ENCODE measurements at regions not wholly inside any gene's neighbourhood (a gene's known extent, or its start where the extent isn't known, plus 50 kb on each side); places are given as distances from the start of the nearest gene placed in this dataset.

DNA sequence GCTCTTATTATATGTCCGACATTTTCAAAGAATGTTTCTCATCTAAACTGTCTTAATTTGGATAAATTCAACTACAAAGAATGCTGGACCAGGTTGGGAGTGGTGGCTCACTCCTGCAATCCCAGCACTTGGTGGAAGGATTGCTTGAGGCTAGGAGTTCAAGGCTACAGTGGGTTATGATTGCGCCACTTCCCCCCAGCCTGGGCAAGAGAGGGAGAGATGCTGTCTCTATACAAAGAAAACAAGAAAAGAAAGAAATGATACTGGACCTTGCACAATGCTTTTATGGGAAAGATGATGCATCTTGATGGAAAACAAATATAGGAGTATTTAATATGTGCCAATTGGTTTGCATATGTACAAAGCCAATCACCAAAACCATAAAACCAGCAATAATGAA, 296.7 kb downstream of the LPIN1 start:
- no peak for DNase-seq (ENCODE audit: low spot score)
- intact Hi-C loops (cut with DNase I): no loop called here

DNA sequence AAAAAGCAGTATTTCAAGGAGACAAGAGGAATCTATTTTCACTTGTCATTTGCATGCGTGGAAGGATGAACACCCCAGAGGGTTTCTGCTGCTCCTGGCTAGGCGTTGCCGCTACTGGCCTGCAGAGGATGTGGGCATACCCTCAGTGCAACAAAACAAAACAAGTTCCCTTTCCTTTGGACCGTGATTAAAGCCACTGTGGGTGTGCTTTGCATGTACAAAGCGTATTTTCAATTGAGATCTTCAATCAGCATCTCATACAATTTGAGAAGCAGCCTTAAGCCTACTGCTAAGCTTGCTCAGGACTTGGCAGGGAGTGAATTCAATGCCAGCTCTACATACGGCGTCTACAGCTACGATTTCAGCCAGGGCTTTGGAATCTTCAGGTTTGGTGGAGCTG, 298.4 kb downstream of the LPIN1 start:
- intact Hi-C loops (cut with DNase I): loop anchor here (5.0 kb wide), 1 partner anchor 178 kb away; no protein-coding TSS in a partner anchor
- DNase-seq (ENCODE audit: low spot score): no peak

DNA sequence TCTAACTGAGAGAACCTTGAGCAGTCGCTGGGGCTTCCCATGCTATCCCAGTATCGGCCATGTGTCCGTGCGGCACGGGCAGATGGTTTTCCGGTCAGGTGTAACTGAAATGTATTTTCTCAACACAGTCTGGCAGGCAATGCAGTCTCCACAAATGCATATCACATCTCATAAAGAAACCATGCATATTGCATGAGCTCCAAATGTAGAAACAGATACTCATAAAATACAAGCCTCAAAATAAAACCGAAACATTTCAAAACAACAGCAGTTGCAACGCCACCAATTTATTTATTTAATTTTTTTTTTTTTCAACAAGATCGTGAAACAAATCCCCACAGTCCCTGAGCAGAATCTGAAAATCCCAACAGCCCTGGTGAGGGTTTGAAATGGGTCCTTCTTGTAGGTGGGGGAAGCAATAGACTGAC, 299.4 kb downstream of the LPIN1 start:
- intact Hi-C loops (cut with DNase I): loop anchor here (5.0 kb wide), 1 partner anchor 179 kb away; no protein-coding TSS in a partner anchor
- DNase-seq (ENCODE audit: low spot score): no peak

DNA sequence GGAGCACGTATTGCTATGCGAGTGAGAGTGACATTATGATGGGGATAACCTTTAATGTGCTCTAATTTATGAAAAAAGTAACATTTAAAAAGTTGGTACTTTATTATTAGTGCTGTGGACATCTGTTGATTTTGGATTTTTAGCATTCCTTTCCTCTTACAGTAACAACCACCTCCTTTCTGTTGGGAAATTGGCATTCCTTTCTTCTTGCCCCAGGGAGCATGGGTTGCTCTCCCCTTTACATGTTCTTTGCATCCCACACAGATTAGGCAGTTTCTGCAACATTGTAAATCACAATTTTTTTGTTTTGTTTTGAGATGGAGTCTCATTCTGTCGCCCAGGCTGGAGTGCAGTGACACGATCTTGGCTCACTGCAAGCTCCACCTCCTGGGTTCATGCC, 300.2 kb downstream of the LPIN1 start:
- intact Hi-C loops (cut with DNase I): loop anchor here (5.0 kb wide), 1 partner anchor 179 kb away; no protein-coding TSS in a partner anchor

DNA sequence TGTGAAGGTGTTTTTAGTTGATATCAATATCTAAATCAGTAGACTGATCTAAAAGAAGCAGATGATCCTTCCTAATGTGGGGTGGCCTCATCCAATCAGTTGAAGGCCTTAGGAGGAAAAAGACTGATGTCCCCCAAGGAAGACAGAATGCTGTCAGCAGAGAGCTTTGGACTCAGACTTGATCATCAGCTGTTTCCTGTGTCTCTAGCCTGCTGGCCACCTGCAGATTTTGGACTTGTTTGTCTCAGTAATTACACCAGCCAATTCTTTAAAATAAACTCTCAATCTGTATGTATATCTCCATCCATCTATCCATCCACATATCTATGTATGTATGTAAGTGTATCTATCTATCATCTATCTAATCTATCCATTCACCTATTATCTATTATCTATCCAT, 301.3 kb downstream of the LPIN1 start:
- intact Hi-C loops (cut with DNase I): loop anchor here (5.0 kb wide), 1 partner anchor 180 kb away; no protein-coding TSS in a partner anchor
- DNase-seq (ENCODE audit: low spot score): no peak

More for the DNA sequence above, 300.2 kb downstream of the LPIN1 start:
- no peak for DNase-seq (ENCODE audit: low spot score)

DNA sequence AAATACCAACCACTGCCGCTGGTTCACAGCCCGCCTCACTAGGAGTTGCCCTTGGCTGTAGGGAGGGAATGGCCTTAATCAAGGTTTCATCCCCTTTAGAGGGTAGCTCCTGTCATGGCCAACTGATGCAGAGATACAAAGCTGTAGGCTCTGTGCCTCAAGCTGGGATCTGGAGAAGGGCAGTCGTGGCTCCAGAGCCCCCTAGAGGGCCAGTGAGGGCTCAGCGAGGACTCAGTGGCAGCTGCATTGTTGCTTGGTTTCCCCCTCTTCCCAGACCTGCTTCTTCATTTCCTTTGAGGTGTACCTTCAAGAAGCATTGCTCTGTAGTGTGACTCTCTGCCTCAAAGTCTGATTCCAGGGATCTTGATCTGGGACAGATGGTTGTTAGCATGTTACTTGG, 302.1 kb downstream of the LPIN1 start:
- intact Hi-C loops (cut with DNase I): loop anchor here (5.0 kb wide), 1 partner anchor 181 kb away; no protein-coding TSS in a partner anchor
- no peak for DNase-seq (ENCODE audit: low spot score)

DNA sequence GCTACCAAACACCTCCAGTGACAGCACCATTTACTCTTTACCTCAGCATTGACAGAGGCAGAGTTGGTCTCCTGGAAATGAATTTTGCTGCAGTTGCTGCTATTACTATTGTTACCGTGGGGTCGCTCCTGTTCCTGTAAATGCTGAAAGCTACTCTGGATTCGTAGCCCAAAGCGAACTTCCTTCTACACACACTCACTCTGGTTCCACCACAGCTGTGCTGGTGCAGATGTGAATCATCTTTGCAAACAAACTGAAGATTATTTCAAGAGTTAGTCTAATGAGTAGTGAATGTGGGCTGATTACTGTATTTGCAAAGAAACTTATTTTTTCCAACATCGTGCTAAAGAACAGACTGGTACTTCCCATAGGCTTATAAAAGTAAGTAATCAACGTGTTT, 304.0 kb downstream of the LPIN1 start:
- no peak for DNase-seq (ENCODE audit: low spot score)
- intact Hi-C loops (cut with DNase I): no loop called here

DNA sequence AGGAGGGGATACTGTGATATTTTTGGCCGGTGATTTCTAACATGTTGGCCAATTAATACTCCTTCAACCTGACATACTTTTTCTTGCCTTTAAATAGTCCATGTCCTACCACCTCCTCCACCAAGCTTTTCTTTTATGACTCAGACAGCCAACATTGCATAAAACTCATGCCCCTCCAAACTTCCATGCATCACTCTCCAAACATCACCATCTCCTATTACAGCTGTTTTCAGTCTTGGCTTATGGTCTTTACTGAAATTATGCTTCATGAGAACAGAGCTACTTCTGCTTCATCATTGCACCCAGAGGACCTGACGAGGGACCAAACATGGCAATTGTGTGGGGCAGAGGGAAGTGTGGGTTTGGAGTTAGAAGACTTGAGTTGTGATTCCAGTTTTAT, 305.4 kb downstream of the LPIN1 start:
- no peak for DNase-seq (ENCODE audit: low spot score)
- intact Hi-C loops (cut with DNase I): no loop called here

DNA sequence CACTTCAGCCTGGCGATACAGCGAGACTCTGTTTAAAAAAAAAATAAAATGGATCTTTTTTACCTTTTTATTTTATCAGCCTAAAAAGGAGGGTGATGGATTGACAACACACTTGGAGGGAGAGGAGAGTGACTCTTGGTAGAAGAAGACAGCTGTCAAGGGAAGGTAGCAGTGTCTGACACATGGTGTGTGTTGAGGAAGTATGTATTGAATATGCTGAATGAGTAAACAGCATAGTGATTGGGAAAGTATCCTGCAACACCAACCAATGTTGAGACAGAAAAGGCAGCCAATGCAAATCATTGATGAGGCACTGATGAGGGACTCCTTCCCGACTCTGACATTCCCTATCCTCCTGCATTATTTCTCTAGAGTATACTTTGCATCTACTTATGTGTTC, 306.4 kb downstream of the LPIN1 start:
- intact Hi-C loops (cut with DNase I): no loop called here
- no peak for DNase-seq (ENCODE audit: low spot score)

DNA sequence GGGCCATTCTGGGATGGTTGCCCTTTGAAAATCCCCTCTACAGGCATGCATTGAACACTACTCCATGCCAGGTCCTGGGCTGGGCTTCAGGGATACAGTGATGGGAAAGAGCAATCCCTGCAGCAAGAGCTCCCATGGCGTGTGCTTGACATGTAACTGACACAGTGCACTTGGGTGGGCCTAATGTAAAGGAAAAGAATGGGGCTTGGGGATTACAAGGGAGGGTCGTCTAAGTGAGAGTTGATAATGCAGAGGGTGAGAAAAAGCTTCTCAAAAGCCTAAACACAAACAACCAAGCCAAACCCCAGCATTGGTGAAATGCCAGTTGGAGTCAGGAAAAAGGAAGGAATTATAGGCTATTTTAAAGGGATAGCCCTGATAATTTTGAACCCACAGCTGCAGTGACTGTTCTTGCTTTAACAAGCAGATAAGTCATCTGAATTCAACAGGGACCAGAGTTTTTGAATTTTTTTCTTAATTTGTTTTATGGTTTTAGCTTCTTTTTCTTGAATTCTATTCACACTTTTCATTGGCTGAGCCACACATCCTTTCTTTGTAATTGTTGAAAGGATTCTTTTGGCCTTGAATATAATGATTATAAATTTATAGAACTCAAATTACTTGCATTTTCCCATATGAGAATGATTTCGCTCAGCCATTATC, 308.7 kb downstream of the LPIN1 start:
- intact Hi-C loops (cut with DNase I): no loop called here

DNA sequence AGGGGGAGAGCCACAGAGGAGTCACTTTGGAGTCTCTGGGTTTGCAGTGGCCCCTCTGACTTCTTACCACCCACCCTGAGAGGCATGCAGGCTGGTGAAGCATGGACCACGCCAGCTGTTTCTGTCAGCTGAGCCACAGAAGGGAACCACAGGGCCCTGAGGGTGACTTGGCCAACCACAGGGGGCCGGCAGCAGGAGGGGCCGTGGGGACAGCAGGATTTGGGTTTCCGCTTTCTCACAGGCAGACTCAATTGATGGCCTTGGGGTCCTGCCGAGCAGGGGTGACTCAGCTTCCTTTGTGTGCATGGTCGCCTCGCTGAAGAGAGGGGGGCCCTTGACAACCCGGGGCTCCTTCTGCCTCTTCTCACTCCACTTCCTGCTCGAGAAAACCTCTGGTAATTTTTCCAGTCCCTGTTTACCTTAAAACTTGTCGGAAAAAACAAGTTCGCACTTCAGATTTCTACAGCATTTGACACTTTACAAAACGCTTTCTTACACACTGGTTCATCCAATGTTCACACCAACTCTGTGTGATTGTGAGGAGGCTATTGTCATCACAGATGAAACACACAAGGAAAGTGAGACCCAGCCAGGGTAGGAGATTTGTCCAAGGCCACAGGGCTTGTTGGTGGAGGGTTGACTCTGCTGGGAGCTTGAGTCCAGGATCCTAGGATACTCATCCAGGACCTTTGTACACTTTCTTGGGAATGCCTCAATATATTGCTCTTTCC, 311.2 kb downstream of the LPIN1 start:
- intact Hi-C loops (cut with DNase I): no loop called here
- DNase-seq (ENCODE audit: low spot score): no peak

More for the DNA sequence above, 308.7 kb downstream of the LPIN1 start:
- DNase-seq (ENCODE audit: low spot score): no peak

DNA sequence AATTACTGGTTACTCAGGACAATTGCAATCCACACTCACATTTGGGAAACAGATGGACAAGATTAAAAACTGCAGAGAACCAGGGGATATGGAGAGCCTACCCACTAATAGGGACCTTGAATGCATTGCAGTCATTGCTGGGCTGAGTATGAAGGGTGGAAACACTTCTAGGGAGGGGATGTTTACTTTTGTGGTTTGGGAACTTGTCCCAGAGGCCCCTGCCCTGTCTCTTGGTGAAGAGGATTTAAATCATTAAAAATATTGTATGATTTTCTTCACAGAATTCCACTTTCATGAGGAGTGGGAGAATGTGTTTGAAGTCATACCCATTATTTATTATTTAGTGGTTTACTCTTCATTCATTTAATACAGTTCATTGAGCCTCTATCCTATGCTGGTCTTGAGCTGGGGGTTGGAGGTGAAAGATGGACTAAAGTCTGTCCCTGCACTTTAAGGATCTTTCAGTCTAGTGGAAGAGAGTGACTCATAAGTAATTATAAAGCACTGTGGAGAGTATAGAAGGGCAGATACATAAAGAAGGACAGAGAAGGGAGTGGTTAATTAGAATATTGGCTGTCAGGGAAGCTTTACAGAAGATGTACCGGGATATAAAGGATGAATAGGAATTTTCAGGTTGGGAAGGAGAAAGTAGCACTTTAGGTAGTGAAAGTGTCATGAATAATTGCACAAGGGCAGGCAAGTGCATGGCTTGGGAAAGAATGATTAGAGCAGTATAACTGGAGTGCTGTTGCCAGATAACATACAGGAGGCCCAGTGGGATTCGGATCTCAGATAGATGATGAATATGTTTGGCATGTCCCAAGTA, 313.4 kb downstream of the LPIN1 start:
- DNase-seq (ENCODE audit: low spot score): no peak
- intact Hi-C loops (cut with DNase I): no loop called here

DNA sequence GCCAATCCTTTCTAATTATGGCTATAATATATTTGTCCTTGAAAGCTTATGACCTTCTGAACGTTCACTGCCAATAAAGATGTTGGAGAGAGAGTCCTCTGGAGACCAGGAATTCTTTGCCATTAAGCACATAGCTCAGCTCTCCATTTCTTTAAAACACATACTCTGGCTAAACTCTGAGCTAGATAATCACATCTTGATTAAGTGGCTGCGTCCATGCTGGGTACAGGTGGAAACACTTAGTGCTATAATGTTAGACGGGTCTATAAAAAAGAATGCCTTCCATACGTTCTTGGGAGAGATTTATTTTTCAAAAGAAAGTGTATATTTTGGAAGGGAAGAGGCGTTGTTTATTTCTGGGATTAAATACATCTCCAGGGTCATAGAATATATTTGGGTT, 314.5 kb downstream of the LPIN1 start:
- intact Hi-C loops (cut with DNase I): no loop called here
- no peak for DNase-seq (ENCODE audit: low spot score)

DNA sequence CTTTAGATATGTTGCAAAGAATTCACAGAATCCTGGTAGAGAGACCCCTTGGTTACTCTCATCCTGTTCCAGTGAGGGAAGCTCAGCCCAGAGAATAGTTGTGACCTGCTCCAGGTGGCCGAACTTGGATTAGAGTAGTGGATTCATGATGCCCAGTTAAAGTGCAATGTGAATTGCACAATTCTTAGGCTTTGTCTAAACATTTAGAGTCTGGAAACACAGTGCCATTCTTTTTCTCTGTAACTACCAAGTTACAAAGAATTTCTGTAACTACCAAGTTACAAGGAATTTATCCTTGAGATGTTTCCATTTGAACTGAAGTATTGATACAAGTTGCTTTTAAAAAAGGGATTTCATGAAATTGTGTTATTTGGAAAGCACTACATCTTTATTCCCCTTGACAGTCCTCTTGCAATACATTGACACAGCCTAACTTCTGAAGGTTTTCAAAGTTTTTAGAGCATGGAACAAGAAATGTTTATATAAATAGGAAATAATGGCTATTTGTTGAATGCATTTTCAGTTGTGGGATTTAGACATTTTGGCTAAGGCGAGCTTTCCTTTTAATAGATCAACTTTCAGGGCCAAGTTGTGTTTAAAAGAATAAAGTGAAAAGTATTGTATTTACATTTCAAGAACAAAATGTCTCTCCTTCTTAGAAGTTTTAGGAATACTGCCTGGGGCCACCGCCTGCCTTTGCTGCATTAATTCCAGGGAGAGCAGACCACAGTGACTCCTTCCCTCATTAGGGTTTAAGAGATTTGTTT, 315.0 kb downstream of the LPIN1 start:
- no peak for DNase-seq (ENCODE audit: low spot score)
- intact Hi-C loops (cut with DNase I): no loop called here

DNA sequence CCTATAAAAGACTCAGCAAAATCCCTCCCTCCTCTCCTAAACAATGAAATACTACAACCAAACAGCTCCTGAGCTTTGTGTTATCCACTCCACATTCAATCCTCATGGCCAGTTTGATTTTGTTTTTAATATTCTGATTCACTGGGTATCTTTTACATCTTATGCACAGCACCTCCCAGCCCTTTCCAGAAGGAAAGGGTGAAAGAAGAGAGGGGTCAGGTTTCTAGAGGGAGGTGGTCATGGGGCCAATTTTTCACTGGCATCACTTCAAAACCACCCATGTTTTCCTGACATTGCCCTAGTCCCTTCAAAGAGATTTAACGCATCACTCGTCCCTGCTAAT, 315.6 kb downstream of the LPIN1 start:
- intact Hi-C loops (cut with DNase I): no loop called here
- no peak for DNase-seq (ENCODE audit: low spot score)

DNA sequence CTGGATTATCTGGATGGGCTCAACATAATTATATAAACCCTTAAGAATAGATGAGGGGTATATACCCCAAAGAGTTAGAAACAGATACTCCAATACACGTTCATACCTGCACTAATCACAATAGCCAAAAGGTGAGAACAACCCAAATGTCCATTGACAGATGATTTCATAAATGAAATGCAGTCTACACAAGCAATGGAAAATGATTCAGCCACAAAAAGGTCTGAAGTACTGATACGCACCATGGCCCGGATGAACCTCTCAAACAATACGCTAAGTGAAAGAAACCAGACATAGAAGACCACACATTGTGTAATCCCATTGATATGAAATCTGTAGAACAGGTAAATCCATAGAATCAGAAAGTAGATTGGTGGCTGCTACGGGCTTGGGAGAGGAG, 316.8 kb downstream of the LPIN1 start:
- intact Hi-C loops (cut with DNase I): no loop called here
- DNase-seq (ENCODE audit: low spot score): no peak

DNA sequence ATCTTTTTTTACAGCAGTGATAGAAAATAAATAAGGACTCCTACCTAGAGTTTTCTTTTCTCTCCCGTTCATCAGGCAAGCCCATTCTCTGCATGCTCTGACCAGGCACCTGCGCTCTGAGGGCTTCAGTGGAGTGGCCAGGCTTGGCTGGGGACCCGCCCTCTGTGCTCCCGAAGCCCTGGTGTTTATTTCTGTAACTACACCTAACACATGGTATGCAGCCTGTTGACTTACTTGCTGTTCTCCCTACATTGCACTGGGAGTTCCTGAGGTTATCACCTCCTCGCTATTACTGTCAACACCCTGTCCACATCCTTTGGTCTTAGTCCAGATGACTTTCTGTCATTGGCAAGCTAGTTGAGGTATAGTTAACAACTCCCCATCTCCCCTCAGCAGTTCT, 317.7 kb downstream of the LPIN1 start:
- DNase-seq (ENCODE audit: low spot score): no peak
- intact Hi-C loops (cut with DNase I): no loop called here

DNA sequence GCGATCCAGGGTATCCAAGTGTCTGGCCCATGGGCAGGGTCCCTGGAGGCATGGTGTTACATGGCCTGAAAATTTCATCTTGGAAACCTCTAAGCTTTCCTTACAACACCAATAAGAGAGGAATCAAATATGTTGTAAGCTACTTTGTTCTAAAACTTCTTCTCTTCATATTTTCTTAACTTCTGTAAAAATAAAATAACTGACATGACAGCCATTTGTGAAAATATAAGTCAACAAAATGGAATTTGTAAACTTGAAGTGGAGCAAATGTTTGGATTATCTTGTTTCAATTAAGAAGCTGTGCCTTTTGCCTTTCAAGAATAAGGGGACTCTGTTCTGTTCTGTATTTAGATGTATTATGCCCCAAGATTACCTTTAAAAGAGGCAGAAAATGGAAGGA, 319.7 kb downstream of the LPIN1 start:
- intact Hi-C loops (cut with DNase I): no loop called here
- DNase-seq (ENCODE audit: low spot score): no peak

DNA sequence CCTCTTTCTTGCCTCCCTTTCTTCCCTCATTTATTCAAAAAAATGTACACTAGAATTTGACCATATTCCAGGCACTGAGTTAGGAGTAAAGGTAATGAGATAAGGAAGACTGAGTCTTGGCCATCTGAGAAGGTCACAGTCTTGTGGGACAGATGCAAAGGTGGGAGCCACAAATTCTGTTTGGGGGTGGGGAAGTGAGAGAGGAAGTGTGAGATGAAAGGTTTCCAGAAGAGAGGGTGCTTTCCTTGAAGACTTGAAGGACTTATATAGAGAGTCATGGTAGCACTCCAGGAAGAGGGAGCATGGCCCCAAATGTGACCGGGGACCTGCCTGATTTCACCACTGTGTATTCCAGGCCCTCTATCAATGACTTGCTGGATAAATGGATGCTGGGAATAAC, 320.6 kb downstream of the LPIN1 start:
- no peak for DNase-seq (ENCODE audit: low spot score)
- intact Hi-C loops (cut with DNase I): no loop called here
